ENCODE measurements at regions not wholly inside any gene's neighbourhood (a gene's known extent, or its start where the extent isn't known, plus 50 kb on each side); places are given as distances from the start of the nearest gene placed in this dataset.

DNA sequence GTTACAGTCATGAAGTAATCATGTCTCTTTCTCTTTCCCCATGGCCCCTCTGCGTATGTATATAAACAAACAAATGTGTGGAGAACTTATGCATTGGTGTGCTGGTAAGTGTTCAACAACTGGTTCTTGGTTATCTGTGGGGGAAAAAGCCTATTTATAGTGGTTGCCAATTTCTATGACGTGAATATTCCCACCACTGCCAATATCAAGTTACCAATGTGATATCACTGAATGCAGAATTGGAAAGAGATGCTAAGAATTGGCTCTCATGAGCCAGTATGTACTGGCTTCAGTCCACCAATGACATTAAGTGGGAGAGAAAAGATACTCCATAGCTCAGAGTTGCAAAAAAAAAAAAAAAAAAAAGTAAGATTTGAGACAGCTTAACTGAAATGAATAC lies 399.7 kb downstream of the REEP3 start:
- DNase-seq (ENCODE audit: low read depth): no peak

DNA sequence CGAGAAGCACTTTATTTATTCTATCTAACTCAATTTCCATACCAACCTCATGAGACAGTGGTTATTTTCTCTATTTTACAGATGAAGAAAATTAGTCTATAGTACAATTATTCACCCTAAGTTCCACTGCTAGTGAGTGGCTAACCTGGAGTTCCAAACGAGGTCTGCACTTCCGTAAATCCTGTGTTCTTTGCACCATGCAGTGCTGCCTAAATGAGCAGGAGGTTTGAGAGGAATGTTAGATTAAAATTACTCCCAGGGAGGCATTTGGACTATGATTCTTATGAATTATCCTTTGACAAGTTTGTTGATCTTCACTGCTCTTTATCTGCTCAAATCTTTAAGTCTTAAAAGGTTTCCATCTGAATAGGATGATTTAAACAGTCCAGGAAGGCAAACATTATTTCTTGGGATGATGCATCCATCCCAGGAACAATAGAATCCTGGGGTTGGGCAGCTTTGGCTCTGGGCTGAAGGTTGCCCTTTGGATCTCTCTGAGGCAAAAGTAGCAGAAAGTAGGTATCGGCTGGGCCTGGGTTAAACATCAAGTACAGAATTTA lies 400.8 kb downstream of the REEP3 start:
- H3K4me3 ChIP-seq (ENCODE audit: low read depth, low read length): no peak overlapping the region
- TF ChIP-seq, protein P1, sequence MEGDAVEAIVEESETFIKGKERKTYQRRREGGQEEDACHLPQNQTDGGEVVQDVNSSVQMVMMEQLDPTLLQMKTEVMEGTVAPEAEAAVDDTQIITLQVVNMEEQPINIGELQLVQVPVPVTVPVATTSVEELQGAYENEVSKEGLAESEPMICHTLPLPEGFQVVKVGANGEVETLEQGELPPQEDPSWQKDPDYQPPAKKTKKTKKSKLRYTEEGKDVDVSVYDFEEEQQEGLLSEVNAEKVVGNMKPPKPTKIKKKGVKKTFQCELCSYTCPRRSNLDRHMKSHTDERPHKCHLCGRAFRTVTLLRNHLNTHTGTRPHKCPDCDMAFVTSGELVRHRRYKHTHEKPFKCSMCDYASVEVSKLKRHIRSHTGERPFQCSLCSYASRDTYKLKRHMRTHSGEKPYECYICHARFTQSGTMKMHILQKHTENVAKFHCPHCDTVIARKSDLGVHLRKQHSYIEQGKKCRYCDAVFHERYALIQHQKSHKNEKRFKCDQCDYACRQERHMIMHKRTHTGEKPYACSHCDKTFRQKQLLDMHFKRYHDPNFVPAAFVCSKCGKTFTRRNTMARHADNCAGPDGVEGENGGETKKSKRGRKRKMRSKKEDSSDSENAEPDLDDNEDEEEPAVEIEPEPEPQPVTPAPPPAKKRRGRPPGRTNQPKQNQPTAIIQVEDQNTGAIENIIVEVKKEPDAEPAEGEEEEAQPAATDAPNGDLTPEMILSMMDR (IDR thresholded peaks at IDR 0.05; ENCODE audit: insufficient read depth, low read depth, low read length, missing control alignments): no peak
- DNase-seq (ENCODE audit: low read depth): no peak

More for the DNA sequence above, 399.7 kb downstream of the REEP3 start:
- TF ChIP-seq, protein P1 (IDR thresholded peaks at IDR 0.05; ENCODE audit: insufficient read depth, low read depth, low read length, missing control alignments): no peak
- H3K4me3 ChIP-seq (ENCODE audit: low read depth, low read length): no peak overlapping the region

DNA sequence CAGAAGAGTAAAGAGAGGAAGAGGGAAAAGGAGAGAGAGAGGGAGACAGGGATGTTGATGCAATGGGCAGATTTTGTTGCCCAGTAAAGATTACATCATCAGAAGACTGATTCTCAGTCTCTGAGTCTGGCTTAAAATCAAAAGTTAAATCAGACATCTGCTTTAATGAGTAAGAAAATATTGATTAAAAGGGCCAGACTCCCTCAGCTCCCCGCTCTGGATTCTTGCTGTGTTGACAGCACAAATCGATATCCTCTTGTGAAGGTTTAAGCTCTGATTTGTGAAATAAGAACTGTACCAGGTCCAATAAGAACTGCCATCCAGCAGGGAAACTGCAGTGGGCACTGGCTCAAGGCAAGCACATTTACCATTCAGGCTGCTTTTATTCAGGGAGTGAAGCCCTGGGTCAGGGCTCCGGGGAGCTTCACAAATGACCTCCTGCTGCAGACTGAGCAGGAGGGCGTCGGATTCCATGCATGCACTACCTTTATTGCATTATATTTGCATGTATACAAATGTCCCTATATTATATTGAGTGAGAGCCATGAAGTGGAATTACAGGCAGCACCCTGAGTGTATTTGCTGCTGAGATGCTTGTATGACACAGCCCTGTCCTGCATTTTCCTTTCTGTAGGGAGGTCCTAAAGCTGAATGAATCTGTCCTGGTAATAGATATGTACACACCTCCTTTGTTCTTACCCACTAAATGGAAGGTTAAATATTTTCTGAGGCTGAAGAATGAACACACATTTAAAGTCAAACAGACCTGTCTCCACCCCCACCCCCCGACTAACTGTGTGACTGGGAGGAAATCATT lies 401.5 kb downstream of the REEP3 start:
- DNase-seq (ENCODE audit: low read depth): no peak
- TF ChIP-seq, protein P1 (IDR thresholded peaks at IDR 0.05; ENCODE audit: insufficient read depth, low read depth, low read length, missing control alignments): no peak
- H3K4me3 ChIP-seq (ENCODE audit: low read depth, low read length): no peak overlapping the region

DNA sequence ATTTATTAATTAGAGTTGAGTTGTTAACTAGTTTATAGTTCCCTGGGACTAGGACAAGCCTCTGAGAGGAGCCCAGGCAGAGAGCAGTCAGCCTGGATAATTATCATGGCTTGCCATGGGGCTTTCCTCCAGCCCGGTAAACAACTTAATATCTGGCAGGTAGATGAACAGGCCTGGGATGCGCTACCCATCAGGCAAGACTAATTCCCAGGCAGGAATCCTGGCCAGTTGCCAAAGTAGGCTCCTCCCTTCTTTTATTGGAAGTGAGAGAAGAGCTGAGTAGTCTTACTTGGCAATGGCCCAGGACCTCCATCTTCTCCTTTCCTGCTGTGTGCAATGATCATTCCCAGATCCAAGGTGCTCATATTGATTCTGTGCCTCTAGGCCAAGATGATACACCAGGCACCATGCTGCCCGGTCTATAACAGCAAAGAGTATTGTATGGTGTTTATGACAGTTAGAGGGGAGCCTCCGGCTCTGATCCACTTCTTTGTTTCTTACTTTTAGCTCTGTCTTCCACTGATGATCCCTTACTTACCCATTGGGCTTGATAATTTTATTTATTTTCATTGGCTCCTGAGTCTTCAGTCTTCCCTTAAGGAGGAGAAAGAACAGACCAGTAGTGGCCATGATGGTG lies 408.7 kb downstream of the REEP3 start:
- H3K4me3 ChIP-seq (ENCODE audit: low read depth, low read length): no peak overlapping the region
- TF ChIP-seq, protein P1 (IDR thresholded peaks at IDR 0.05; ENCODE audit: insufficient read depth, low read depth, low read length, missing control alignments): no peak
- DNase-seq (ENCODE audit: low read depth): no peak

DNA sequence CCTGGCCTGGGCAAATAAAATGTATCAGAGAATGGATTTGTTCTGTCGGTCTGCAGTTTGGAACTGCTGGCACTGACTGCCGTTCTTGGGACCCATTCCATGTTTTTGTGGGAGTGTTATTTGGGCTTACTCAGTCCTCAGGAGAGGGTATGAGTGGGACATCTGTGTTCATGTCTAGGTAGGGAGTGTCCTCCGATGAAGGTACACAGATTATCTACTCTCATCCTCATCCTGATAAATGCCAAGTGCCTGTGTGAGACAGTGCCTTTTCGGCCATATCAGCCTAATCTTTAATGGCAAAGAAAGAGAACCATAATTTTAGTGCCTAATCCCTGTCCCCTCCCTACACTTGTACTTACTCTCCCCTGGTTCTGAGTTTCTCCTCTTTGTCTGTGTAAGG lies 409.4 kb downstream of the REEP3 start:
- no peak overlapping the region for H3K4me3 ChIP-seq (ENCODE audit: low read depth, low read length)
- no peak for DNase-seq (ENCODE audit: low read depth)
- TF ChIP-seq, protein P1 (IDR thresholded peaks at IDR 0.05; ENCODE audit: insufficient read depth, low read depth, low read length, missing control alignments): no peak

DNA sequence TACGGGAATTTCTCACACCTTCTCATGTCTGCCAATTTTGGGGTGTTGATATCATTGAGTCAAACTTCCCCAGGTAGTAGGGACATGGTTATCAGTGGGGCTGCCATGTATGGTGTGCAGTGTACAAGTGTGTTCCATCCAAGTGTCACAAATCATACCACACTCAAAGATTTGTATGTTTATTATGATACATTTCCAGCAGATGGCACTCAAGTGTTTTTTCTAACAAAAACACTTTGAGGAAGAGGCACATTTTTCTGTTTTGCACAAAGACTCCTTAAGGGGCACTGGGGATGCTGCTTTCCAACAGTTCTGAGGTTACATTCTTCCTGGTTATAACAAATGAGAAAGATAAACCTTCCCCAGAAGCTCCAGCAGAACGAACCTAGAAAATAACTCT lies 414.5 kb downstream of the REEP3 start:
- no peak overlapping the region for H3K4me3 ChIP-seq (ENCODE audit: low read depth, low read length)
- TF ChIP-seq, protein P1 (IDR thresholded peaks at IDR 0.05; ENCODE audit: insufficient read depth, low read depth, low read length, missing control alignments): no peak

More for the DNA sequence above, 414.5 kb downstream of the REEP3 start:
- DNase-seq (ENCODE audit: low read depth): peak; percentile 8
